OCI-LY1 (cell line): ENCODE measurements at regions not wholly inside any gene's neighbourhood (a gene's known extent, or its start where the extent isn't known, plus 50 kb on each side); places are given as distances from the start of the nearest gene placed in this dataset.

Source experiments
- H2AFZ ChIP-seq: fragments of 200-600 bp; sonication (generic), shearing (Covaris generic); 2 replicates; pipeline ENCODE4 v1.6.0; 2014; ENCODE audit warnings: antibody characterized with exemption, mild to moderate bottlenecking, low read length
- H3F3A ChIP-seq: fragments of 200-600 bp; sonication (generic), shearing (Covaris generic); 2 replicates; pipeline ENCODE4 v1.6.0; 2014; ENCODE audit warnings: mild to moderate bottlenecking, antibody characterized with exemption, low read length, moderate library complexity; ENCODE audit not compliant: insufficient read depth
- H3K27ac ChIP-seq: fragments of 200-600 bp; sonication (generic); 2 replicates; pipeline ENCODE4 v1.5.1; 2014; ENCODE audit warnings: low read length, mixed run types, mild to moderate bottlenecking, low read depth; ENCODE audit not compliant: poor library complexity, severe bottlenecking
- H3K27me3 ChIP-seq: fragments of 200-600 bp; sonication (generic); 2 replicates; pipeline ENCODE4 v1.6.0; 2014; ENCODE audit warnings: antibody characterized with exemption, mild to moderate bottlenecking, low read length, moderate library complexity; ENCODE audit not compliant: insufficient read depth
- H3K36me3 ChIP-seq: fragments of 200-600 bp; sonication (generic); 2 replicates; pipeline ENCODE4 v1.6.1; 2014; ENCODE audit warnings: mild to moderate bottlenecking, antibody characterized with exemption, low read length, moderate library complexity, mixed read lengths; ENCODE audit not compliant: insufficient read depth
- H3K4me1 ChIP-seq: fragments of 200-600 bp; sonication (generic); 2 replicates; pipeline ENCODE4 v1.5.1; 2014; ENCODE audit warnings: mild to moderate bottlenecking, low read length, moderate library complexity; ENCODE audit not compliant: insufficient read depth, severe bottlenecking
- H3K4me2 ChIP-seq: fragments of 200-600 bp; sonication (generic), shearing (Covaris generic); 2 replicates; pipeline ENCODE4 v1.6.1; 2014; ENCODE audit warnings: low read length
- H3K4me3 ChIP-seq: fragments of 200-600 bp; sonication (generic); 2 replicates; pipeline ENCODE4 v1.5.1; 2014; ENCODE audit warnings: low read length, low read depth, mild to moderate bottlenecking, mixed read lengths; ENCODE audit not compliant: poor library complexity, severe bottlenecking
- H3K79me2 ChIP-seq: fragments of 200-600 bp; shearing (Covaris generic); 2 replicates; pipeline ENCODE4 v1.6.1; 2016; ENCODE audit warnings: mixed run types, low read length, mixed read lengths; ENCODE audit not compliant: insufficient read depth
- H3K9ac ChIP-seq: fragments of 200-600 bp; sonication (generic), shearing (Covaris generic); 2 replicates; pipeline ENCODE4 v1.6.1; 2014; ENCODE audit warnings: mild to moderate bottlenecking, low read length, mixed read lengths
- H3K9me2 ChIP-seq: fragments of 200-600 bp; sonication (generic), shearing (Covaris generic); 2 replicates; pipeline ENCODE4 v1.6.1; 2014; ENCODE audit warnings: low read depth, mild to moderate bottlenecking, low read length, mixed read lengths
- H3K9me3 ChIP-seq: fragments of 200-600 bp; shearing (Covaris generic); 2 replicates; pipeline ENCODE4 v1.6.1; 2014; ENCODE audit warnings: low read length, mixed read lengths
- H4K20me1 ChIP-seq: fragments of 200-600 bp; sonication (generic), shearing (Covaris generic); 2 replicates; pipeline ENCODE4 v1.6.0; 2016; ENCODE audit warnings: mild to moderate bottlenecking, low read length; ENCODE audit not compliant: insufficient read depth
- EZH2 ChIP-seq: fragments of 200-600 bp; sonication (generic), shearing (Covaris generic); IDR thresholded peaks from 2 replicates; pipeline ENCODE4 v1.8.0; 2017; ENCODE audit warnings: borderline replicate concordance, mixed run types, mild to moderate bottlenecking, antibody characterized with exemption, low read length, moderate library complexity, mixed read lengths
- TF ChIP-seq, protein P1 (sequence below): fragments of 200-600 bp; sonication (generic), shearing (Covaris generic); IDR thresholded peaks from 2 replicates; pipeline ENCODE4 v1.5.1; 2017; ENCODE audit warnings: mild to moderate bottlenecking, antibody characterized with exemption, low read length, moderate library complexity, mixed read lengths

DNA sequence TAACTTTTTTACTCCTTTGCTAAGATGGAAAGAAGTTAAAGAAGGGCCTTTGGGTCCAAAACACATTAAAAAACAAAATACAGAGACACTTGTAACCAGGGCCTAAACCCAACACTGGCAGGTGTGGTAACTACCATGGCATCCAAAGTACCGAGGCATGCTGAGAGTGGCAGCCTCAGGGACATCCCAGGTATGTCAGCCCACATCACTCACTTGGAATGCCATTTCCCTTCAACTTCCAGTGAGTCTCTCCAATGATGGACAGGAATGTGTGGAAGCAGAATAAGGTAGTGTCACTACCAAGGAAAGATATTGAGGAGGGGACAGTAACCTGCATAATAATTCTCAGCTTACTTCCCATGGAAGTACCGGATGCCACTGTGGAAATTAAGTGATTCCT is 79.5 kb upstream of the SCOC start:
- H4K20me1 ChIP-seq, result no peaks in the 10 kb centered on the region
- H3K9me2 ChIP-seq, result no peaks in the 10 kb centered on the region
- H3K9ac ChIP-seq, result no peak overlapping the region
- H2AFZ ChIP-seq, result no peak overlapping the region
- no peak overlapping the region for H3K4me3 ChIP-seq
- H3K4me1 ChIP-seq, result no peaks in the 10 kb centered on the region
- H3K4me2 ChIP-seq, result no peak overlapping the region
- no peaks in the 10 kb centered on the region; the same call in 1 of the 2 replicates for H3K27me3 ChIP-seq
- no peaks in the 10 kb centered on the region for H3K9me3 ChIP-seq
- H3K79me2 ChIP-seq, result no peaks in the 10 kb centered on the region
- no peak overlapping the region for H3K27ac ChIP-seq
- H3K36me3 ChIP-seq, result no peaks in the 10 kb centered on the region
- no peaks in the 10 kb centered on the region for H3F3A ChIP-seq
- TF ChIP-seq, protein P1, sequence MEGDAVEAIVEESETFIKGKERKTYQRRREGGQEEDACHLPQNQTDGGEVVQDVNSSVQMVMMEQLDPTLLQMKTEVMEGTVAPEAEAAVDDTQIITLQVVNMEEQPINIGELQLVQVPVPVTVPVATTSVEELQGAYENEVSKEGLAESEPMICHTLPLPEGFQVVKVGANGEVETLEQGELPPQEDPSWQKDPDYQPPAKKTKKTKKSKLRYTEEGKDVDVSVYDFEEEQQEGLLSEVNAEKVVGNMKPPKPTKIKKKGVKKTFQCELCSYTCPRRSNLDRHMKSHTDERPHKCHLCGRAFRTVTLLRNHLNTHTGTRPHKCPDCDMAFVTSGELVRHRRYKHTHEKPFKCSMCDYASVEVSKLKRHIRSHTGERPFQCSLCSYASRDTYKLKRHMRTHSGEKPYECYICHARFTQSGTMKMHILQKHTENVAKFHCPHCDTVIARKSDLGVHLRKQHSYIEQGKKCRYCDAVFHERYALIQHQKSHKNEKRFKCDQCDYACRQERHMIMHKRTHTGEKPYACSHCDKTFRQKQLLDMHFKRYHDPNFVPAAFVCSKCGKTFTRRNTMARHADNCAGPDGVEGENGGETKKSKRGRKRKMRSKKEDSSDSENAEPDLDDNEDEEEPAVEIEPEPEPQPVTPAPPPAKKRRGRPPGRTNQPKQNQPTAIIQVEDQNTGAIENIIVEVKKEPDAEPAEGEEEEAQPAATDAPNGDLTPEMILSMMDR, result no peak
- TF ChIP-seq EZH2, result no peak

DNA sequence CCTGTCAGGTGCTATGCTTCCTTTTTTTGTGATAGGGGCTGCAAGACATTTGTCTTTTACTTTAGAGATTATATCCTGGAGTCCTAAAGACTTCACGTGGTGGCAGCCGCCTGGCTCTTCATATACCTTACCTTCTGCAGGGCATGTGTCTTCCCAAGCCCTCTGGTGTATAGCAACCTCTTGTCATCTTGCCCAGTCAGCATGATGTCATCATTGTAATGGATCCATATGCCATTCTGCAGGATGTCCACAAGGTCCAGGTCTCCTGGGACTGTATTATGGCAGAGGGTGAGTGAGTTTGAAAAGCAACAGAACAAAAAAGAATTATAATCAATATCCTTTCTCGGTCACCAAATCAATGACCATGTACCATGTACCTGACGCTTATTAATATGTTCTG is 82.2 kb upstream of the SCOC start:
- no peaks in the 10 kb centered on the region for H3F3A ChIP-seq
- H3K9me3 ChIP-seq, result no peaks in the 10 kb centered on the region
- no peaks in the 10 kb centered on the region for H3K36me3 ChIP-seq
- no peaks in the 10 kb centered on the region for H3K4me1 ChIP-seq
- H3K4me2 ChIP-seq, result no peak overlapping the region
- TF ChIP-seq, protein P1, result no peak
- no peak for TF ChIP-seq EZH2
- H3K27me3 ChIP-seq, result no peaks in the 10 kb centered on the region; the same call in 1 of the 2 replicates
- H3K79me2 ChIP-seq, result no peaks in the 10 kb centered on the region
- H3K9ac ChIP-seq, result no peak overlapping the region
- H4K20me1 ChIP-seq, result no peaks in the 10 kb centered on the region
- no peak overlapping the region for H3K27ac ChIP-seq
- H2AFZ ChIP-seq, result no peak overlapping the region
- no peak overlapping the region for H3K4me3 ChIP-seq
- no peaks in the 10 kb centered on the region for H3K9me2 ChIP-seq

DNA sequence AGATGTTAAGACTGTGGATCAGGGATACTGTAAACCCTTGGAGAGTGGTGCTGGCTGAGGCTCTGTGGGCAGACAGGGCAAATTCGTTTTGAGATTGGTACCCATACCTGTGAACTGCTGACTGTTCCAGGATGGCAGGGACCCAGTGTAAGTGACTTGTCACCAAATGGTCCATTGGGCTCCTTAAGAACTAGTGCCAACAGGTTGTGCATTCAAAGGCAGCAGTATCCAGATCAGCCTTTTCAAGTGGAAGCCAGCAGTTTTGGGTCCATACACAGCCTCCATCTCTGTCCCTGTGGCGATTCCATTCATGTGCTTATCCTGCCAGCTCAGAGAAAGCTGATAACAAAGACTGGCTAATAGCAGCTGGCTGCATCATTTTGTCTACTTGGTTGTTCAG is 84.0 kb upstream of the SCOC start:
- H3K27me3 ChIP-seq, result no peaks in the 10 kb centered on the region; the same call in 1 of the 2 replicates
- no peaks in the 10 kb centered on the region for H3K9me2 ChIP-seq
- no peaks in the 10 kb centered on the region for H3K4me1 ChIP-seq
- H3K27ac ChIP-seq, result no peak overlapping the region
- no peaks in the 10 kb centered on the region for H3K9me3 ChIP-seq
- no peaks in the 10 kb centered on the region for H3F3A ChIP-seq
- H4K20me1 ChIP-seq, result no peaks in the 10 kb centered on the region
- TF ChIP-seq, protein P1, result no peak
- TF ChIP-seq EZH2, result no peak
- no peak overlapping the region for H3K4me2 ChIP-seq
- H2AFZ ChIP-seq, result no peak overlapping the region
- no peaks in the 10 kb centered on the region for H3K79me2 ChIP-seq
- H3K9ac ChIP-seq, result no peak overlapping the region
- H3K36me3 ChIP-seq, result no peaks in the 10 kb centered on the region
- H3K4me3 ChIP-seq, result no peak overlapping the region
